Heart left ventricle (tissue), 13 donors: ENCODE measurements at regions not wholly inside any gene's neighbourhood (a gene's known extent, or its start where the extent isn't known, plus 50 kb on each side); places are given as distances from the start of the nearest gene placed in this dataset.

Source experiments
- CTCF ChIP-seq, 12 donors: fragments of 200-600 bp; sonication (generic) in 4 of 12; IDR thresholded peaks; one replicate each; pipeline versions ENCODE4 v1.5.0 to v1.8.0; 2018 to 2022; ENCODE audit warnings: antibody characterized with exemption in 12 of 12, mild to moderate bottlenecking in 5 of 12
- POLR2A ChIP-seq, 2 donors: fragments of 450-650 bp; IDR thresholded peaks; one replicate each; pipeline ENCODE4 v1.6.1; 2017; ENCODE audit warnings: antibody characterized with exemption in 2 of 2, mild to moderate bottlenecking in 2 of 2, moderate library complexity in 2 of 2
- donor health status: ischemic (EF 13 %, LVEDD 7.1; RV severe dilation, severe dysfunction).
- donor health status: DM: no; HTN: yes; CAD: no.
- donor health status: DM: no; HTN: no; CAD: no.
- donor health status: ischemic (EF 25% LVEDD 6.9; RV normal size, moderate dysfunction).
- donor health status: ischemic (EF 25% LVEDD 5.7; RV mildly dilated, moderate dysfunction).
- donor health status: ischemic (EF 35%, LVEDD 5.7; RV mildly dilated, moderate dysfunction).
- donor health status: nonischemic (EF 11% LVEDD 7.7; RV severe dilation, severe dysfunction).
- donor health status: DM: yes; HTN: yes; CAD: no.
- donor health status: PGD.
- donor health status: ischemic (EF 29% LVEDD 5.4; RV normal size, mild dysfunction).
- donor health status: nonischemic (EF 23%, LVEDD 6.1; RV moderate dilation, normal function).

DNA sequence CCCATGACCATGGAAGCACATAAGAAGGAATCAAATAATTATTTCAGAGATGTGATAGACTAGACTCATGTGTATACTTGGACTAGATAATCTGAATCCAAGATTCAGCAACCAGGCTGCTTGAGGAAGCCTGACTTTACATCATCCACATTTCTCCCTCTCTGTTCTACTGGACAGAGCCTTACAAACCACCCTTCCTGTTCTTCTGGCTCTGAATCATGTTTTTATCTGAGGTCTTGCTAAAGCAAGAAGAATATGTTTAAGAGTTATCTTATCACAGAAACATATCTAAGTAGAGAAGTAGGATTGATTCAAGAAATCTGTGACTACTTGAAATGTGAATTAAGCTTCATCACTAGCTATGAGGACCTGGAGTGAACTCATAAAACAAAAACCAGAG is 71.1 kb upstream of the SLC24A5 start:
- TF ChIP-seq CTCF (IDR thresholded peaks at IDR 0.05) (no peak), POLR2A (IDR thresholded peaks at IDR 0.05) (no peak)
